ENCODE measurements at regions not wholly inside any gene's neighbourhood (a gene's known extent, or its start where the extent isn't known, plus 50 kb on each side); places are given as distances from the start of the nearest gene placed in this dataset.
A peak's percentile ranks its signal among the peaks of the same experiment; 100 is the strongest.

GRCh38 chr1:98005326-98006010, 84.6 kb upstream of the DPYD start (continued):
- TF ChIP-seq MEF2A (IDR thresholded peaks at IDR 0.05; ENCODE audit: borderline replicate concordance, low read depth) (peak; percentile 67), PBX3 (IDR thresholded peaks at IDR 0.05) (peak; percentile 88), MAX (IDR thresholded peaks at IDR 0.05; ENCODE audit: low read depth) (0 out of 2 replicates have a peak, but pooled peaks have one; percentile 36), TEAD4 (IDR thresholded peaks at IDR 0.05; ENCODE audit: borderline replicate concordance, insufficient read depth) (peak; percentile 94), REST (IDR thresholded peaks at IDR 0.05; ENCODE audit: low read depth, low read length) (no peak), USF1 (IDR thresholded peaks at IDR 0.05; ENCODE audit: borderline replicate concordance, low read depth) (no peak), SMC3 (IDR thresholded peaks at IDR 0.05; ENCODE audit: low read depth, low read length) (no peak), RAD21 (IDR thresholded peaks at IDR 0.05; ENCODE audit: low read length) (no peak), JUND (IDR thresholded peaks at IDR 0.05) (peak; percentile 94), ELF1 (IDR thresholded peaks at IDR 0.05) (no peak), CHD2 (IDR thresholded peaks at IDR 0.05; ENCODE audit: low read length, partially characterized antibody) (no peak), USF2 (IDR thresholded peaks at IDR 0.05; ENCODE audit: borderline replicate concordance, low read depth, low read length) (no peak)

- no peak overlapping the region for H3K4me3 ChIP-seq (ENCODE audit: low read depth in 2 of 2, low read length in 1 of 2)
- CTCF ChIA-PET = no interaction called here
- 63% methylated on average over 1 of the region's 1 CpG for WGBS (ENCODE audit: low lambda C conversion rate)
- no peaks in the 10 kb centered on the region for H4K20me1 ChIP-seq (ENCODE audit: insufficient read depth)
- no peaks in the 10 kb centered on the region for H3K9me3 ChIP-seq
- H2AFZ ChIP-seq (ENCODE audit: low read depth) = no peak overlapping the region
- DNase-seq = no peak
- peaks cover 0 to 4% of the 10 kb centered on the region in 2 experiments for H3K36me3 ChIP-seq (replicated peaks in 1 of 2; ENCODE audit: control insufficient read depth in 1 of 2, insufficient read depth in 2 of 2, low read length in 1 of 2)
- POLR2A ChIA-PET = no interaction called here
- H3K9me2 ChIP-seq = no peaks in the 10 kb centered on the region
- peaks cover 64% of the 10 kb centered on the region for H3K79me2 ChIP-seq (ENCODE audit: insufficient read depth)
- no peak overlapping the region for H3K9ac ChIP-seq
- peaks cover 55% of the 10 kb centered on the region for H3F3A ChIP-seq (replicated peaks; ENCODE audit: insufficient read depth)
- peak overlapping the region; percentile 17; the same call in 1 of the 2 replicates for H3K4me2 ChIP-seq
- peak overlapping the region in 1 of 2 experiments; percentile 76; a peak in 1 of 4 replicates for H3K27ac ChIP-seq (ENCODE audit: low read depth in 2 of 2, low read length in 1 of 2)
- TF ChIP-seq GATA2 (CRISPR knock-in tag; IDR thresholded peaks at IDR 0.05) = no peak
- TF ChIP-seq CHD2 (IDR thresholded peaks at IDR 0.05; ENCODE audit: low read length, partially characterized antibody) = no peak
- TF ChIP-seq EP300 (IDR thresholded peaks at IDR 0.05; ENCODE audit: borderline replicate concordance in 1 of 2, low read depth in 1 of 2, low read length in 1 of 2) = no peak
- no peak for TF ChIP-seq SIN3A (IDR thresholded peaks at IDR 0.05; ENCODE audit: borderline replicate concordance, low read depth, low read length)
- TF ChIP-seq TCF12 (IDR thresholded peaks at IDR 0.05) = no peak
- TF ChIP-seq FOSL2 (IDR thresholded peaks at IDR 0.05; ENCODE audit: borderline replicate concordance, low read depth) = no peak
- no peak for TF ChIP-seq ZBTB33 (IDR thresholded peaks at IDR 0.05; ENCODE audit: borderline replicate concordance, low read depth)
- TF ChIP-seq GABPA (IDR thresholded peaks at IDR 0.05; ENCODE audit: low read depth) = no peak
- TF ChIP-seq EZH2phosphoT487 (IDR thresholded peaks at IDR 0.05; ENCODE audit: borderline replicate concordance, low read depth) = no peak
- TF ChIP-seq NRF1 (IDR thresholded peaks at IDR 0.05; ENCODE audit: low read depth, low read length) = no peak
- H3K27me3 ChIP-seq (ENCODE audit: insufficient read depth) = no peaks in the 10 kb centered on the region
- peaks cover 0 to 63% of the 10 kb centered on the region in 2 experiments; a peak in 2 of 4 replicates for H3K4me1 ChIP-seq (ENCODE audit: control insufficient read depth in 1 of 2, insufficient read depth in 2 of 2, low read depth in 1 of 2, low read length in 1 of 2)
Observed at GRCh38 chr1:98003442-98003841, 82.6 kb upstream of the DPYD start.
